ENCODE measurements at regions not wholly inside any gene's neighbourhood (a gene's known extent, or its start where the extent isn't known, plus 50 kb on each side); places are given as distances from the start of the nearest gene placed in this dataset.

- peaks cover 0 to 3% (median 0%) of the 10 kb centered on the region in 4 donors for H3K4me1 ChIP-seq
- H3K9me3 ChIP-seq, result peaks cover 0 to 8% (median 0%) of the 10 kb centered on the region in 4 donors
- TF ChIP-seq CTCF (IDR thresholded peaks at IDR 0.05), result no peak
- no peak for DNase-seq
- no peak overlapping the region for H3K27ac ChIP-seq
- 73 to 83% (median 80%) methylated on average over 4 of the region's 4 CpGs for WGBS, 5 donors
- no peaks in the 10 kb centered on the region for H3K36me3 ChIP-seq
- H3K4me3 ChIP-seq, result no peak overlapping the region
- H3K27me3 ChIP-seq, result no peaks in the 10 kb centered on the region
- intact Hi-C loops (cut with DNase I; ENCODE audit: low total_unique reads), result no loop called here
These were observed 280.9 kb downstream of the MAP2K4 start for GRCh38 chr17:12301551-12301950.

- DNase-seq, result no peak
- H3K27ac ChIP-seq, result no peak overlapping the region
- WGBS, 5 donors, result 62 to 73% (median 71%) methylated on average over 3 of the region's 3 CpGs
- no peaks in the 10 kb centered on the region for H3K36me3 ChIP-seq
- TF ChIP-seq POLR2A (IDR thresholded peaks at IDR 0.05) (no peak), CTCF (IDR thresholded peaks at IDR 0.05) (no peak), POLR2AphosphoS5 (IDR thresholded peaks at IDR 0.05) (no peak), EP300 (IDR thresholded peaks at IDR 0.05) (no peak)
- no peak overlapping the region for H3K4me3 ChIP-seq
- peaks cover 0 to 8% (median 0%) of the 10 kb centered on the region in 4 donors for H3K9me3 ChIP-seq
- intact Hi-C loops (cut with DNase I; ENCODE audit: low total_unique reads), result no loop called here
- H3K27me3 ChIP-seq, result no peaks in the 10 kb centered on the region
- H3K4me1 ChIP-seq, result no peaks in the 10 kb centered on the region
These were observed 282.0 kb downstream of the MAP2K4 start for GRCh38 chr17:12302711-12303110.

- H3K9me3 ChIP-seq, result peaks cover 0 to 26% (median 12%) of the 10 kb centered on the region in 4 donors
- WGBS, 5 donors, result 80 to 88% (median 84%) methylated on average over 1 of the region's 1 CpG
- no peak for DNase-seq
- no peak overlapping the region for H3K27ac ChIP-seq
- no peaks in the 10 kb centered on the region for H3K36me3 ChIP-seq
- H3K27me3 ChIP-seq, result no peaks in the 10 kb centered on the region
- no peaks in the 10 kb centered on the region for H3K4me1 ChIP-seq
- H3K4me3 ChIP-seq, result no peak overlapping the region
- intact Hi-C loops (cut with DNase I; ENCODE audit: low total_unique reads), result no loop called here
- TF ChIP-seq POLR2AphosphoS5 (IDR thresholded peaks at IDR 0.05), result no peak
These were observed 290.1 kb downstream of the MAP2K4 start for GRCh38 chr17:12310811-12311210.

GRCh38 chr17:12312692-12313091 lies 292.0 kb downstream of the MAP2K4 start:
- H3K27me3 ChIP-seq, result no peaks in the 10 kb centered on the region
- no peak overlapping the region for H3K27ac ChIP-seq
- H3K36me3 ChIP-seq, result no peaks in the 10 kb centered on the region
- H3K4me1 ChIP-seq, result no peaks in the 10 kb centered on the region
- no peak for DNase-seq
- TF ChIP-seq EP300 (IDR thresholded peaks at IDR 0.05) (no peak), POLR2A (IDR thresholded peaks at IDR 0.05) (no peak), POLR2AphosphoS5 (IDR thresholded peaks at IDR 0.05) (no peak), CTCF (IDR thresholded peaks at IDR 0.05) (no peak)
- no peak overlapping the region for H3K4me3 ChIP-seq
- intact Hi-C loops (cut with DNase I; ENCODE audit: low total_unique reads), result no loop called here
- peaks cover 0 to 26% (median 12%) of the 10 kb centered on the region in 4 donors for H3K9me3 ChIP-seq

- DNase-seq, result no peak
- TF ChIP-seq CTCF (IDR thresholded peaks at IDR 0.05) (no peak), EP300 (IDR thresholded peaks at IDR 0.05) (no peak), POLR2AphosphoS5 (IDR thresholded peaks at IDR 0.05) (no peak), POLR2A (IDR thresholded peaks at IDR 0.05) (no peak)
- Histone ChIP-seq H3K36me3 (no peaks in the 10 kb centered on the region), H3K4me3 (no peak overlapping the region), H3K4me1 (no peaks in the 10 kb centered on the region), H3K27ac (no peak overlapping the region), H3K27me3 (no peaks in the 10 kb centered on the region), H3K9me3 (peaks cover 0 to 26% (median 12%) of the 10 kb centered on the region in 4 donors)
- intact Hi-C loops (cut with DNase I; ENCODE audit: low total_unique reads), result no loop called here
- WGBS, 5 donors, result 80 to 89% (median 86%) methylated on average over 1 of the region's 1 CpG
These were observed 293.1 kb downstream of the MAP2K4 start for GRCh38 chr17:12313786-12314185.
